ENCODE measurements at regions not wholly inside any gene's neighbourhood (a gene's known extent, or its start where the extent isn't known, plus 50 kb on each side); places are given as distances from the start of the nearest gene placed in this dataset.

DNA sequence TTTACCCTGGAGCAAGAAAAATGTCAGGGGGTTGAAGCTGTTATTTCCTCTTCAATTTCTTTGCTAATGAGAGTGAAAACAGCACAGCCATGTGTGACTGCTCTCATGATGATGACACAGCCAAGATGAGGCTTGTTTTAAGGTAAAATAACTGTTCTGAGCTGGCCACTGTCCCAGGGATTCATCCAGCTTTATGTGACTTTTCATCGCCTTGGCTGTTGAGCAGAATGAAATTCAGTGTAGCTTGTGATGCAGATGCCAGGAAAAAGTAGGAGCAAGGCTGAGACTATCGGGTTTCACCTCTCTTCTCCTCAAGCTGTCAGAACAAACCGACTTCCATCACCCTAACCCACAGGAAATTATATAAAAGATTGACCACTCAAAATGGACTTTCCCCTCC is 361.8 kb upstream of the CDH5 start:
- no peak for TF ChIP-seq BRCA1 (IDR thresholded peaks at IDR 0.05; ENCODE audit: low read depth, low read length)
- no peak for TF ChIP-seq POLR2A (IDR thresholded peaks at IDR 0.05; ENCODE audit: control extremely low read depth in 1 of 2, low read depth in 2 of 2, low read length in 2 of 2)
- no peak for TF ChIP-seq SIN3A (conservative IDR thresholded peaks at IDR 0.05 in 1 of 2, IDR thresholded peaks at IDR 0.05 in 1 of 2; ENCODE audit: low read depth in 1 of 2, low read length in 2 of 2)
- no peak for TF ChIP-seq CTCF (IDR thresholded peaks at IDR 0.05; ENCODE audit: control extremely low read depth in 1 of 3, insufficient read depth in 1 of 3, low read depth in 1 of 3, low read length in 3 of 3)

All from H1 (cell line).